ENCODE measurements at regions not wholly inside any gene's neighbourhood (a gene's known extent, or its start where the extent isn't known, plus 50 kb on each side); places are given as distances from the start of the nearest gene placed in this dataset.

DNA sequence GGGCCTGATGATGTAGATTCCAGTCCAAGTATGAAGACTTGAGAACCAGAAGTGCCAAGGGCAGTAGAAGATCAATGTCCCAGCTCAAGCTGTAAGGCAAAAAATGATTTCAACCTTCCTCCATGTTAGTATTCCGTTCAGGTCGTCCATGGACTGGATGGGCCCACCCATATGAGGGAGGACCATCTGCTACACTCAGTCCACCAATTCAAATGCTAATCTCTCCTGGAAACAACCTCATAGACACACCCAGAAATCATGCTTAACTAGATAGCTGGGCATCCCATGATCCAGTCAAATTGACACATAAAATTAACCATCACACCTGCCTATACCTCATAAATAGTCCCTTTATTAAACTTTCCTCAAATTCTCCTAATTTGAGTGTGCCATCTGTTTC lies 73.3 kb upstream of the NFASC start:
- TF ChIP-seq GABPA (IDR thresholded peaks at IDR 0.05 in 1 of 2, conservative IDR thresholded peaks at IDR 0.05 in 1 of 2) (no peak), JUND (IDR thresholded peaks at IDR 0.05) (no peak), TAF1 (conservative IDR thresholded peaks at IDR 0.05) (no peak), SP1 (IDR thresholded peaks at IDR 0.05) (no peak), RAD21 (IDR thresholded peaks at IDR 0.05) (no peak), EGR1 (IDR thresholded peaks at IDR 0.05; ENCODE audit: low read depth in 2 of 2) (no peak), HNF4A (conservative IDR thresholded peaks at IDR 0.05) (no peak), RXRA (IDR thresholded peaks at IDR 0.05) (no peak)
- TF ChIP-seq, protein P1, sequence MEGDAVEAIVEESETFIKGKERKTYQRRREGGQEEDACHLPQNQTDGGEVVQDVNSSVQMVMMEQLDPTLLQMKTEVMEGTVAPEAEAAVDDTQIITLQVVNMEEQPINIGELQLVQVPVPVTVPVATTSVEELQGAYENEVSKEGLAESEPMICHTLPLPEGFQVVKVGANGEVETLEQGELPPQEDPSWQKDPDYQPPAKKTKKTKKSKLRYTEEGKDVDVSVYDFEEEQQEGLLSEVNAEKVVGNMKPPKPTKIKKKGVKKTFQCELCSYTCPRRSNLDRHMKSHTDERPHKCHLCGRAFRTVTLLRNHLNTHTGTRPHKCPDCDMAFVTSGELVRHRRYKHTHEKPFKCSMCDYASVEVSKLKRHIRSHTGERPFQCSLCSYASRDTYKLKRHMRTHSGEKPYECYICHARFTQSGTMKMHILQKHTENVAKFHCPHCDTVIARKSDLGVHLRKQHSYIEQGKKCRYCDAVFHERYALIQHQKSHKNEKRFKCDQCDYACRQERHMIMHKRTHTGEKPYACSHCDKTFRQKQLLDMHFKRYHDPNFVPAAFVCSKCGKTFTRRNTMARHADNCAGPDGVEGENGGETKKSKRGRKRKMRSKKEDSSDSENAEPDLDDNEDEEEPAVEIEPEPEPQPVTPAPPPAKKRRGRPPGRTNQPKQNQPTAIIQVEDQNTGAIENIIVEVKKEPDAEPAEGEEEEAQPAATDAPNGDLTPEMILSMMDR (IDR thresholded peaks at IDR 0.05; ENCODE audit: low read depth, low read length, missing input control) = no peak
- TF ChIP-seq, protein P2, sequence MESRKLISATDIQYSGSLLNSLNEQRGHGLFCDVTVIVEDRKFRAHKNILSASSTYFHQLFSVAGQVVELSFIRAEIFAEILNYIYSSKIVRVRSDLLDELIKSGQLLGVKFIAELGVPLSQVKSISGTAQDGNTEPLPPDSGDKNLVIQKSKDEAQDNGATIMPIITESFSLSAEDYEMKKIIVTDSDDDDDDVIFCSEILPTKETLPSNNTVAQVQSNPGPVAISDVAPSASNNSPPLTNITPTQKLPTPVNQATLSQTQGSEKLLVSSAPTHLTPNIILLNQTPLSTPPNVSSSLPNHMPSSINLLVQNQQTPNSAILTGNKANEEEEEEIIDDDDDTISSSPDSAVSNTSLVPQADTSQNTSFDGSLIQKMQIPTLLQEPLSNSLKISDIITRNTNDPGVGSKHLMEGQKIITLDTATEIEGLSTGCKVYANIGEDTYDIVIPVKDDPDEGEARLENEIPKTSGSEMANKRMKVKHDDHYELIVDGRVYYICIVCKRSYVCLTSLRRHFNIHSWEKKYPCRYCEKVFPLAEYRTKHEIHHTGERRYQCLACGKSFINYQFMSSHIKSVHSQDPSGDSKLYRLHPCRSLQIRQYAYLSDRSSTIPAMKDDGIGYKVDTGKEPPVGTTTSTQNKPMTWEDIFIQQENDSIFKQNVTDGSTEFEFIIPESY (IDR thresholded peaks at IDR 0.05) = no peak
- TF ChIP-seq, protein P3, sequence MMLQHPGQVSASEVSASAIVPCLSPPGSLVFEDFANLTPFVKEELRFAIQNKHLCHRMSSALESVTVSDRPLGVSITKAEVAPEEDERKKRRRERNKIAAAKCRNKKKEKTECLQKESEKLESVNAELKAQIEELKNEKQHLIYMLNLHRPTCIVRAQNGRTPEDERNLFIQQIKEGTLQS (IDR thresholded peaks at IDR 0.05) = no peak
- TF ChIP-seq, protein P4, sequence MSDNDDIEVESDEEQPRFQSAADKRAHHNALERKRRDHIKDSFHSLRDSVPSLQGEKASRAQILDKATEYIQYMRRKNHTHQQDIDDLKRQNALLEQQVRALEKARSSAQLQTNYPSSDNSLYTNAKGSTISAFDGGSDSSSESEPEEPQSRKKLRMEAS (IDR thresholded peaks at IDR 0.05) = no peak

All from liver (tissue), 3 donors.